ENCODE measurements at regions not wholly inside any gene's neighbourhood (a gene's known extent, or its start where the extent isn't known, plus 50 kb on each side); places are given as distances from the start of the nearest gene placed in this dataset.

- DNase-seq, result no peak
These were observed 125.3 kb downstream of the TLE3 start for GRCh38 chr15:69972436-69972835.

- peak; percentile 56 for DNase-seq
These were observed 124.5 kb downstream of the TLE3 start for GRCh38 chr15:69973102-69973714.

GRCh38 chr15:69973880-69974279 lies 123.8 kb downstream of the TLE3 start:
- no peak for DNase-seq

GRCh38 chr15:69974321-69974720 lies 123.4 kb downstream of the TLE3 start:
- DNase-seq, result no peak

GRCh38 chr15:69976366-69976994 lies 121.2 kb downstream of the TLE3 start:
- peak; percentile 61 for DNase-seq

- DNase-seq, result no peak
These were observed 119.1 kb downstream of the TLE3 start for GRCh38 chr15:69978603-69979002.

- no peak for DNase-seq
These were observed 118.5 kb downstream of the TLE3 start for GRCh38 chr15:69979262-69979661.

GRCh38 chr15:69979783-69980182 lies 117.9 kb downstream of the TLE3 start:
- no peak for DNase-seq

- DNase-seq, result no peak
These were observed 117.2 kb downstream of the TLE3 start for GRCh38 chr15:69980341-69981059.

- DNase-seq, result no peak
These were observed 115.7 kb downstream of the TLE3 start for GRCh38 chr15:69982037-69982436.

- DNase-seq, result no peak
These were observed 113.9 kb downstream of the TLE3 start for GRCh38 chr15:69983696-69984265.

- DNase-seq, result no peak
These were observed 109.9 kb downstream of the TLE3 start for GRCh38 chr15:69987492-69988489.

GRCh38 chr15:69988541-69989225 lies 109.0 kb downstream of the TLE3 start:
- no peak for DNase-seq

GRCh38 chr15:69990566-69991421 lies 106.9 kb downstream of the TLE3 start:
- no peak for DNase-seq

- no peak for DNase-seq
These were observed 106.2 kb downstream of the TLE3 start for GRCh38 chr15:69991551-69991980.

- no peak for DNase-seq
These were observed 105.4 kb downstream of the TLE3 start for GRCh38 chr15:69992348-69992747.

- DNase-seq, result no peak
These were observed 103.1 kb downstream of the TLE3 start for GRCh38 chr15:69994429-69995205.

GRCh38 chr15:69996321-69997160 lies 101.2 kb downstream of the TLE3 start:
- no peak for DNase-seq

GRCh38 chr15:69997161-69997485 lies 100.6 kb downstream of the TLE3 start:
- no peak for DNase-seq

All from stimulated activated CD4-positive, alpha-beta T cell treated with anti-CD3 and anti-CD28 coated beads, Interleukin-1b, Interleukin-23, amount 100 ng/mL, for 48 hours (primary cell).